ENCODE measurements at regions not wholly inside any gene's neighbourhood (a gene's known extent, or its start where the extent isn't known, plus 50 kb on each side); places are given as distances from the start of the nearest gene placed in this dataset.

- POLR2A ChIA-PET (ENCODE audit: unreplicated experiment) = no interaction called here
- CTCF ChIA-PET = no interaction called here
- Histone ChIP-seq H3K27ac (ENCODE audit: low read length) (no peak overlapping the region), H3F3A (ENCODE audit: low read length, unreplicated experiment) (no peaks in the 10 kb centered on the region), H3K36me3 (ENCODE audit: low read depth, low read length) (no peaks in the 10 kb centered on the region), H3K27me3 (ENCODE audit: low read length) (no peaks in the 10 kb centered on the region), H3K9ac (ENCODE audit: low read length) (no peak overlapping the region), H3K9me2 (replicated peaks; ENCODE audit: low read length) (no peaks in the 10 kb centered on the region), H3K4me3 (ENCODE audit: low read length) (no peak overlapping the region), H3K9me3 (ENCODE audit: low read length) (no peaks in the 10 kb centered on the region), H4K20me1 (ENCODE audit: low read length) (no peaks in the 10 kb centered on the region), H2AFZ (ENCODE audit: low read length) (no peak overlapping the region), H3K79me2 (ENCODE audit: low read length) (no peaks in the 10 kb centered on the region), H3K4me1 (ENCODE audit: insufficient read depth, low read length) (no peaks in the 10 kb centered on the region), H3K4me2 (ENCODE audit: low read length) (no peak overlapping the region)
- intact Hi-C loops (cut with micrococcal nuclease) = no loop called here
- ATAC-seq (no peak), DNase-seq (no peak)
- no peak for TF ChIP-seq CTCF (conservative IDR thresholded peaks at IDR 0.05; ENCODE audit: low read depth, low read length)
- no peak for TF ChIP-seq EZH2 (IDR thresholded peaks at IDR 0.05; ENCODE audit: low read length, unreplicated experiment)
- TF ChIP-seq EZH2phosphoT487 (IDR thresholded peaks at IDR 0.05; ENCODE audit: borderline replicate concordance, low read length) = no peak
- no TSS peak for BruUV-seq (replicated peaks)
Measured at GRCh38 chr11:15688351-15688792, 573.6 kb downstream of the INSC start.

DNA sequence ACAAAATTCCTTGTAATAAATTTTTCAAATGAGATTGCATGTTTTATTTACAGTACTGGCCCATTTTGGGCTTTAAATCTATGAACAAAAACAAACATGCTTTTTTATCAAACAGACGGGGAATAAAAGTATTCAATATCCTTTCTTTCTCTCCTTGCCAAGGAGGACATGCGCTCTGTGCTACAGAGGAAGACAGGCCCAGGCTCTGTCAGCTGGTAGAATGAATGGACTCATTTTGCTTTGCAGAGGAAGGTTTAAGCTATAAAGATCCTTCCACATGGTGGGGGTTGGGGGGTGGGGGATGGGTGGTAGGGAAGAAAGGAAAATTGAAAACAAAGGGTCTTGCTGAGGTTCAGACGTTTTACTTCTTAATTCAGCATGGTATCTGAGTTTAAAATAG is 575.6 kb downstream of the INSC start:
- Histone ChIP-seq H3K27ac (ENCODE audit: low read length) (no peak overlapping the region), H3K4me2 (ENCODE audit: low read length) (no peak overlapping the region), H3K27me3 (ENCODE audit: low read length) (no peaks in the 10 kb centered on the region), H3K4me3 (ENCODE audit: low read length) (no peak overlapping the region), H3F3A (ENCODE audit: low read length, unreplicated experiment) (no peaks in the 10 kb centered on the region), H3K9ac (ENCODE audit: low read length) (no peak overlapping the region), H3K9me2 (replicated peaks; ENCODE audit: low read length) (no peaks in the 10 kb centered on the region), H3K4me1 (ENCODE audit: insufficient read depth, low read length) (no peaks in the 10 kb centered on the region), H3K9me3 (ENCODE audit: low read length) (no peaks in the 10 kb centered on the region), H3K79me2 (ENCODE audit: low read length) (no peaks in the 10 kb centered on the region), H4K20me1 (ENCODE audit: low read length) (no peaks in the 10 kb centered on the region), H3K36me3 (ENCODE audit: low read depth, low read length) (no peaks in the 10 kb centered on the region), H2AFZ (ENCODE audit: low read length) (no peak overlapping the region)
- ChIA-PET CTCF (no interaction called here), POLR2A (ENCODE audit: unreplicated experiment) (no interaction called here)
- DNase-seq (no peak), ATAC-seq (no peak)
- TF ChIP-seq EZH2 (IDR thresholded peaks at IDR 0.05; ENCODE audit: low read length, unreplicated experiment) = no peak
- no peak for TF ChIP-seq CTCF (conservative IDR thresholded peaks at IDR 0.05; ENCODE audit: low read depth, low read length)
- BruUV-seq (replicated peaks) = no TSS peak
- intact Hi-C loops (cut with micrococcal nuclease) = no loop called here

GRCh38 chr11:15692739-15693138 is 578.0 kb downstream of the INSC start:
- Histone ChIP-seq H3K79me2 (ENCODE audit: low read length) (no peaks in the 10 kb centered on the region), H3K4me3 (ENCODE audit: low read length) (no peak overlapping the region), H3K4me1 (ENCODE audit: insufficient read depth, low read length) (no peaks in the 10 kb centered on the region), H3K27me3 (ENCODE audit: low read length) (no peaks in the 10 kb centered on the region), H3K36me3 (ENCODE audit: low read depth, low read length) (no peaks in the 10 kb centered on the region), H3K4me2 (ENCODE audit: low read length) (no peak overlapping the region), H3F3A (ENCODE audit: low read length, unreplicated experiment) (no peaks in the 10 kb centered on the region), H2AFZ (ENCODE audit: low read length) (no peak overlapping the region), H3K9ac (ENCODE audit: low read length) (no peak overlapping the region), H3K9me2 (replicated peaks; ENCODE audit: low read length) (no peaks in the 10 kb centered on the region), H3K9me3 (ENCODE audit: low read length) (no peaks in the 10 kb centered on the region), H3K27ac (ENCODE audit: low read length) (no peak overlapping the region), H4K20me1 (ENCODE audit: low read length) (no peaks in the 10 kb centered on the region)
- intact Hi-C loops (cut with micrococcal nuclease) = no loop called here
- TF ChIP-seq CTCF (conservative IDR thresholded peaks at IDR 0.05; ENCODE audit: low read depth, low read length) = no peak
- TF ChIP-seq EZH2phosphoT487 (IDR thresholded peaks at IDR 0.05; ENCODE audit: borderline replicate concordance, low read length) = no peak
- TF ChIP-seq EZH2 (IDR thresholded peaks at IDR 0.05; ENCODE audit: low read length, unreplicated experiment) = no peak
- no peak for DNase-seq
- BruUV-seq (replicated peaks) = no TSS peak
- no peak for ATAC-seq
- ChIA-PET POLR2A (ENCODE audit: unreplicated experiment) (no interaction called here), CTCF (no interaction called here)
